Activated CD8-positive, alpha-beta memory T cell treated with anti-CD3 and anti-CD28 coated beads, Interleukin-2, amount 50 U/mL, for 4 hours (primary cell): ENCODE measurements at regions not wholly inside any gene's neighbourhood (a gene's known extent, or its start where the extent isn't known, plus 50 kb on each side); places are given as distances from the start of the nearest gene placed in this dataset.

Source experiments
- DNase-seq: peaks from one replicate; pipeline ENCODE4 v3.0.0-alpha.2; 2020

GRCh38 chr2:192286093-192286701, 91.5 kb upstream of the TMEFF2 start:
- no peak for DNase-seq

- DNase-seq: no peak
Measured at GRCh38 chr2:192283450-192283849, 88.7 kb upstream of the TMEFF2 start.

- DNase-seq: no peak
Measured at GRCh38 chr2:192278701-192279100, 84.0 kb upstream of the TMEFF2 start.

- DNase-seq: no peak
Measured at GRCh38 chr2:192277494-192278109, 82.9 kb upstream of the TMEFF2 start.

- no peak for DNase-seq
Measured at GRCh38 chr2:192275632-192276031, 80.9 kb upstream of the TMEFF2 start.

GRCh38 chr2:192267484-192267883, 72.8 kb upstream of the TMEFF2 start:
- DNase-seq: no peak

GRCh38 chr2:192265751-192266150, 71.0 kb upstream of the TMEFF2 start:
- DNase-seq: no peak

- DNase-seq: no peak
Measured at GRCh38 chr2:192254444-192254843, 59.7 kb upstream of the TMEFF2 start.

- no peak for DNase-seq
Measured at GRCh38 chr2:192253692-192254091, 59.0 kb upstream of the TMEFF2 start.

GRCh38 chr2:192250961-192251360, 56.2 kb upstream of the TMEFF2 start:
- no peak for DNase-seq

GRCh38 chr2:192247456-192247855, 52.7 kb upstream of the TMEFF2 start:
- no peak for DNase-seq

- DNase-seq: no peak
Measured at GRCh38 chr2:192246297-192246696, 51.6 kb upstream of the TMEFF2 start.

- DNase-seq: no peak
Measured at GRCh38 chr2:192245329-192245728, 50.6 kb upstream of the TMEFF2 start.
